GM18505 (cell line): ENCODE measurements at regions not wholly inside any gene's neighbourhood (a gene's known extent, or its start where the extent isn't known, plus 50 kb on each side); places are given as distances from the start of the nearest gene placed in this dataset.

Experiments
- ATAC-seq: cut with Tn5 transposase; IDR thresholded peaks from one replicate; pipeline ENCODE4 v1.9.1; 2021; ENCODE audit not compliant: unreplicated experiment
- POLR2A ChIP-seq: IDR thresholded peaks from 4 replicates; pipeline ENCODE4 v1.6.1; 2011; ENCODE audit warnings: borderline replicate concordance; ENCODE audit not compliant: insufficient read depth, insufficient read length; ENCODE audit errors: extremely low read depth

DNA sequence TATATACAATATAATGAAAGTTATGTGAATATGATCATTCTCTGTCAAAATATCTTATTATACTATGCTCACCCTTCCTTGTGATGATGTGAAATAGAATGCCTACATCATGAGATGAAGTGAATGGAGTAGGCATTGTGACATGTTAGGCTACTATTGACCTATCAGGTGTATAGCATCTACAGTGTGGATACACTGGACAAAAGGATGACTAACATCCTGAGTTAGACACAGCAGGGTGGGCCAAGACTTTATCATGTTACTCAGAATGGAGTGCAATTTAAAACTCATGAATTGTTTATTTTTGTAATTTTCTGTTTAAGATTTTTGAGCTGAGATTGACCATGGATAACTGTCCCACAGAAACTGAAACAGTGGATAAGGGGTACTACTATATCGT lies 53.4 kb upstream of the NAV3 start:
- no peak for ATAC-seq
- TF ChIP-seq POLR2A: no peak

DNA sequence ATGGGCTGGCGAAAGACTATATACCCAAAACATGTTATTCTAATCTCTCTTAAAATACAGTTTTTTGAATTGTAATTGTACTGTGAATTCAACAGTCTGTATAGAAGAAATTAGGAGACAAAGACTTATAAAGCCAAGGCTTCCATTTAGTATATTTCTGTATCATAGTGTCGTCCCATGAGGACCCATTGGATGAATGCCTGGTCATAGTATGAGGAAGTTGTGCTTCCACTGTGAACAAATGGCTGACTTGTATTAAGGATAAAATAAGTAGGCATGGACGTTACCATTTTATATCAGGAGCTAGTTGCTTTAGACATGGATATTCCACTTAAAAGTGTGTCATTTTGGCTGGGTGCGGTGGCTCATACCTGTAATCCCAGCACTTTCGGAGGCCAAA lies 55.9 kb upstream of the NAV3 start:
- ATAC-seq: no peak

DNA sequence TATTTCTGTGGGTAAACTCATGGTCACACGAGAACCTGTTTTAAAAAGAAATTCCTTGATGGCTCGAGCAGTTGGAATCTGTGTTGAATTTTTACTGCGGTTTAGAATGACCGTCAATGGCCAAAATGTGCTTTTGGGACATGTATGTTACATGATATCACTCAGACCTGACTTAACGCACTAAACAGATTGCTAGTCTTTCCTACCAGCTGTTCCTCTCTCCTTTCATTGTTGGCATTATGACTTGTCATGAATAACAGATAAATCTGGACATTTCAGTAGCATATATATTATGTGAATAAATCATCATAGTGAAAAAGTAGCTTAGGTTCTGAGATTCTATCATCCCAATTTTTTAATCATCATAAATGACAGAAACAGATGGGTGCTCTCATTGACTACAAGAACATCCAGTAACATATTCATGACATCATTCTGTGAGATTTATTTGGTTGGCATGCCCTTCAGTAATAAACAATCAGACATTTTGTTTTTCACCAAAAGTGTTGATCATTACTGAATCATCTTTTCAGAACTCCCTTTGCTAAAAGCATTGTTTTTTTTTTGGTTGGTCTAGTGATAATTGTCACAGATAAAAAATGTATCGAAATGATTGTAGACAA lies 57.9 kb upstream of the NAV3 start:
- no peak for ATAC-seq
- TF ChIP-seq POLR2A: no peak

More for the DNA sequence above, 55.9 kb upstream of the NAV3 start:
- no peak for TF ChIP-seq POLR2A

DNA sequence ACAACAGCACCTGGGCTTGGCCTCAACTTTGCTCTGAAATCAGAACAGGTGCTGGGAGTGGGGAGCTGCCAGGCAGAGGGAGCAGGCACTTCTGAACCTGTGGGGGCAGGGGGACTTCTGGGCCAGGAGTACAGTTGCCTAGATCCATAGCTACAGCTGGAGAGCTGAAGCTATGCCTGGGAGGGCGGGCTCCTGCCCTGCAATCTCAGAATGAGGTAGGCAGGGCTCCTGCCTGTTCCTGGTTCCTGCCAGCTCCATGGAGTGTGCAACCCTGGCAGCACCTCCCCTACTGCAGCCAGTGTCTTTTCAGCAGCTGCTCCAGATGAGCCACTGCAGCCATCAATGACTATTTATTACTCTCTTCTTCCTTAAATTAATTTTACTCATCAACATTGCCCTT lies 62.1 kb upstream of the NAV3 start:
- no peak for TF ChIP-seq POLR2A
- no peak for ATAC-seq

DNA sequence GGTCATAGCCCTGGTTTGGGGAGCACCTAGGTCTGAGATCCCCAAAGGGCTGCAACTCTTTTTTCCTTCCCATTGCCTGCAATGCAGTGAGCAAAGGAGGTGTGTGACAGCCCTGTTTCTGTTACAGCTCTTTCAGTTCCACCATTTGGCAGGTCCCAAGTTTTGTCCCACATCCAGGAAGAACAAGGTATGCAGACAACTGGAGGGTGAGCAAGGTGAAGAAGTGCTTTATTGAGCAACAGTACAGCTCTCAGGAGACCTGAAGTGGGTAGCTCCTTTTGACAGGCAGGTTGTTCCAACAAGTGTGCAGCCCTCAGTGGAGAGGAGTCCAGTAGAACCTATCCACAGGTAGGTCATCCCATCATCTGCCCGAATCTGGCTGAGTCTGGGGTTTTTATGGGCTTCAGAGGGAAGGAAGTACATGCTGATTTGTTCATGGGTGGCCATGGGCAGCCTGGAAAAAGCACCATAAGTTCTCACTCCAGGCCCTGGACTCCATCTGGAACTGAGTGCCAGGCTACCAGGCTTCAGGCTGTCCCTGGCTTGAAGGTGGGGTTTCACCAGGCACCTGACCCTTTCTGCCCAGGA lies 62.8 kb upstream of the NAV3 start:
- no peak for TF ChIP-seq POLR2A
- ATAC-seq: no peak

DNA sequence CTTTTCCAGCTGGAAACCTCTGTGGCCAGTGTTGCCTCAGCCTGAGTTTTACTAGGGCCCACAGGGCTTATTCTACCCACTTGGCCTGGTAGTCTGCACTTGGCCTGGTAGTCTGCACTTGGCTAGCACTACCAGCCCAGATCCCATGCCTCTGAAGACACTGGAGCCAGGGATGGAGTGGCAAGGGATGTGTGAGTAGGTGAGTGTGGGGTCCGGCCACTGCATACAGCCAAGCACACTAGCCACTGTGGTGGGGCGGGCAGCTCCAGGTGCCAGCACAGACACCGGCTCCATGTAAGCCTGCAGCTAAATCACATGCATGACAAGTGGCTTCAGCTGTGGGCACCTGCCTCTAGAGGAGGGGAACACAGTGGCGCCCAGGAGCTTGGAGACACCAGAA lies 63.4 kb upstream of the NAV3 start:
- no peak for ATAC-seq
- TF ChIP-seq POLR2A: no peak

DNA sequence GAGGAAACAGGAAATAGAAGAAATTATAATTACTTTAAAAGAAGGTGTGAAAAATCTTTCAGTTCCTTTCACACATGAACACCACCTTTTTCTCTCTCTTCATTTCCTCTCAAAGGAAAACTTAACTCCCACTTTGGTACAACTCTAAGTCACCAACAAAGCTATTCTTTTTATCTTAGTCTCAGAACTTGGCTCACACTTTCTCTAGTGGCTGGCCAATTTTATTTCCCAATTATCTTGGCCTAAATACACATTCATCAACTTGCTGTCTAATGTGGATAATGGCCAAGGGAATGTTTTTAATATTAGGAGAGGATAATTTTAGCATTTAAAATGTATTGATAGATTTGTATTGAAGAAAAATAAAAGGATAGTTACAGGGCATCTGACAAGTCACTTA lies 64.5 kb upstream of the NAV3 start:
- no peak for ATAC-seq

DNA sequence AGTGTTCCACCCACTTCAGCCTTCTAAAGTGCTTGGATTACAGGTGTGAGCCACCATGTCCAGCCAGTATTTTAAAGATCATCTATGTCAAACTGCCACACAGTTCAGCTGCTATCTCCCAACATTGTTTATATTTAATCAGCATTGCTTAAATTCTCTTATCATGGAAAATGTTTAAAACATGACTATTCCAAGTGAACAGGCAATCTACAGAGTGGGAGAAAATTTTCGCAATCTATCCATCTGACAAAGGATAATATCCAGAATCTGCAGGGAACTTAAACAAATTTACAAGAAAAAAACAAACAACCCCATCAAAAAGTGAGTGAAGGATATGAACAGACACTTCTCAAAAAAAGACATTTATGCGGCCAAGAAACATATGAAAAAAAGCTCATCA lies 69.4 kb upstream of the NAV3 start:
- no peak for TF ChIP-seq POLR2A
- no peak for ATAC-seq

More for the DNA sequence above, 64.5 kb upstream of the NAV3 start:
- no peak for TF ChIP-seq POLR2A

DNA sequence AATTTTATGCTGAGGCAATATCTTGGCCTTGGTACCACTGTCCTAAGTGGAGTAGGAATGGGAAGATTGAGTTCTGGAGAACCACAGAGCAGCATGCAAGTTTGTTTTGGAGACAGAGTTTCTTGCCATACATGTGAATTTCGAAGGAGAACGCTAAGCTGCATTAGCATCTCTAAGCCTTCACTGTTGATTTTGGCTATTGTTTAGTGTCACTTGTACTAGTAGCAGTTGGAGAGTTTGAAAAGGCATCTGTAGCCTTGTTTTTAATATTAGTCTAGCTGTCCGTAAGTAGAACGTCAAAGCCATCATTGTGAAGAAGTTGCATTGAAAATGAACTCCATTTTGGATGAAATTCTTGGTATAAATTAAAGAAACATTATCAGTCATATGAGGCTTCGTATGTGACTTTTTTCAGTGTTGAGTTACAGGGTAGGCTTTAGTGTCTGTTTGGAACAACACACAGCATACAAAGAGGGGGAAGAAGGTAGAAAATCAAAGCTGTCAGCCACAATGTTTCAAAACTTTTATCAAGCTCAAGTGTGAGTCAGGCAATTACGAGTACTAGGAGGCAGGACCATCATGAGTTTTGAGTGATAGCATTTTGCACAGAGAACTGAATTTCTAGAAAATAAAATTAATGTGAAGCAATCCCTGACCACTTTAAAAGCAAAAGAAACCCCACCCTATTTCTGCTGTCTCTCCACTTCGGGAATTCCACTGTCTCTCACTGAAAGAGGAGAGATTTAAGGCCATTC lies 70.2 kb upstream of the NAV3 start:
- no peak for TF ChIP-seq POLR2A
- ATAC-seq: no peak

DNA sequence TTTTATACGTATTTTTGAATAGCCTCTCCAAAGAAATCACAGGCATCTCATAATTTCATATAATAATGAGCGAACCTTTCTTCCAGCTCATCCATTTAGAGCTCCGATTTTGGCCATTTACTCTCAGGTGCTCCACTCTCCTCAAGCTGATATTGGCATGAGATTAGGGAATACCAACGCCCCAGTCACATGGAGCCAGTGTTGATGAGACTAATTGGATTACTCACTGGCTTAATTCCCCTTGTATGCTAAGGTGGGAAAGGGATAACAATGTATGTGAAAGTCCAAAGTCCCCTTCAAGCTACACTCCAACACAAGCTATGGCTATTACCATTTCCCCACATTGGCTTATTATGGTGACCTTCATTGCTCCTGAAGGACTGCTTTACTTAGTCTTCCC lies 76.6 kb upstream of the NAV3 start:
- no peak for ATAC-seq
- no peak for TF ChIP-seq POLR2A

DNA sequence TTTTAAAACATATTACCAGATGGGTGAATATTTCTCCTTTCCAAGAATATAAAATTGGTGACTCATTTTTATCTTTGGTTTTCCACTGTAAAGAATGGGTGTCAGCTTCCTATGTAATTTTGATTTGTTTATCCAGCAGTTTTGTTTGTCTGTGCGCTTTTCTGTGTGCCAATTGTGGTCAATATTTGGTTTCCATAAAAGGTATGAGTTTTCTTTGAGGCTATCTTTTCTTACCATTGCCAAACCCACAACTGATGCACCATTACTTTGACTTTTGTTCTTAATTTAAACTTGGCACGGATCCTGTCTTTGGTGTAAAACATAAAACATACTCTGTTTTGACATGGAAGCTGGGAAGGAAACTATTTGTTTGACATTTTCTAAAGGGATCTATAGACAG lies 78.8 kb upstream of the NAV3 start:
- TF ChIP-seq POLR2A: no peak
- no peak for ATAC-seq

DNA sequence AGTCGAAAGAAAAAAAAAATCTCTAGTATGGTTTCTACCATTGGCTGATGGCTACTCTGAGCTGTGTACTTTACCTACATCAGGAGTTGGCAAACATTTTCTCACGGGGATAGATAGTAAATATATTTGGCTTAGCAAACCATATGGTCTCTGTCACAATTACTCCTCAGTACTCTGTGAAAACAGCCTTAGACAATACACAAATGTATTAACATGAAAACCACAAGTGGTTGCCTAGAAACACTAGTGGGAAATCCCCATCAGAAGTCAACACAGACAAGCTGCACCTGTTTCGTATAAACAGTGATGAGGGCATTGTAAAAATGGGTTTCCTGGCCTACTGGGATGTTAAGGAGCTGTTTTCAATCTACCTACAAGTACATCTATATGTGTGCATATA lies 84.6 kb upstream of the NAV3 start:
- ATAC-seq: peak; percentile 100
- TF ChIP-seq POLR2A: no peak

DNA sequence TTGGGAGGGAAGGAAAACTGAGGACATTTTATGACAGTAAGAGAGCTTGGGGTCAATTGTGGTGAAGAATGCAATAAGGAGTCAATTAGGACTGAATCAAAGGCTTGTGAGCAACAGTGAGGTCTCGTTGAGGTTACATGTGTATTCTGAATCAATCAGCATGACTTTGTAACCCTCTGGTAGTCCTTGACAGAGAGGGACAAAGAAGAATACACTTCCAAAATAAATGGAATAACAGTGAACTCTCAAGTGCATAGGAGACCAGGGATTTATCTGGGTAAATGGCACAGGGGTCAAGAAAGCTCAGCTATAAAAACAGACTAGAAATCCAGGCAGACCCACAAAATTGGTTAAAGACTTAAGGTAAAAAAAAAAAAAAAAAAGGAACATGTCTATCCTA lies 85.1 kb upstream of the NAV3 start:
- TF ChIP-seq POLR2A: no peak
- no peak for ATAC-seq

DNA sequence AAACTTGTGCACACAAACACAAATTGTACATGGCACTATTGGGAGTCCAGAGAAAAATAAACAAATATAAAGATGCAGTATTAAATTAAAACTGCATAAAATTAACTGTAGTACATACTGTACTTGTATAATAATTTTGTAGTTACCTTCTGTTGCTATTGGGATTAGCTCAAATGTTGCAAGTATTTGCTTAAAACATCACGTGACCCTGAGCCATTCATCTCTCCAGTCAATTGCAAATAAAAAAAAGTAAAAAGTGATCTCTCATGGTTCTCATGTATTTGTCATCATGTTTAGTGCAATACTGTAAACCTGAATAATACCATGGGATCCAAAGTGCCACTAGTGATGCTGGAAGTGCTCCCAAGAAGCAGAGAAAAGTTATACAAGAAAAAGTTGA lies 88.1 kb upstream of the NAV3 start:
- TF ChIP-seq POLR2A: no peak
- ATAC-seq: no peak
